ENCODE measurements at regions not wholly inside any gene's neighbourhood (a gene's known extent, or its start where the extent isn't known, plus 50 kb on each side); places are given as distances from the start of the nearest gene placed in this dataset.
A peak's percentile ranks its signal among the peaks of the same experiment; 100 is the strongest.

- peaks cover 19% of the 10 kb centered on the region for H3K27me3 Mint-ChIP-seq (ENCODE audit: unreplicated experiment)
- no peak overlapping the region for H3K4me3 Mint-ChIP-seq (ENCODE audit: unreplicated experiment)
- no peaks in the 10 kb centered on the region for H3K36me3 Mint-ChIP-seq (ENCODE audit: unreplicated experiment)
- no peaks in the 10 kb centered on the region for H3K9me3 Mint-ChIP-seq (ENCODE audit: unreplicated experiment)
- H3K4me1 Mint-ChIP-seq (ENCODE audit: unreplicated experiment) = peaks cover 5% of the 10 kb centered on the region
- no peak for TF ChIP-seq CTCF (IDR thresholded peaks at IDR 0.05)
- no peak overlapping the region for H3K27ac Mint-ChIP-seq (ENCODE audit: unreplicated experiment)
- no peak for DNase-seq (ENCODE audit: extremely low spot score, unreplicated experiment)
Measured at GRCh38 chr10:3312403-3312940, 139.9 kb upstream of the PITRM1 start.

DNA sequence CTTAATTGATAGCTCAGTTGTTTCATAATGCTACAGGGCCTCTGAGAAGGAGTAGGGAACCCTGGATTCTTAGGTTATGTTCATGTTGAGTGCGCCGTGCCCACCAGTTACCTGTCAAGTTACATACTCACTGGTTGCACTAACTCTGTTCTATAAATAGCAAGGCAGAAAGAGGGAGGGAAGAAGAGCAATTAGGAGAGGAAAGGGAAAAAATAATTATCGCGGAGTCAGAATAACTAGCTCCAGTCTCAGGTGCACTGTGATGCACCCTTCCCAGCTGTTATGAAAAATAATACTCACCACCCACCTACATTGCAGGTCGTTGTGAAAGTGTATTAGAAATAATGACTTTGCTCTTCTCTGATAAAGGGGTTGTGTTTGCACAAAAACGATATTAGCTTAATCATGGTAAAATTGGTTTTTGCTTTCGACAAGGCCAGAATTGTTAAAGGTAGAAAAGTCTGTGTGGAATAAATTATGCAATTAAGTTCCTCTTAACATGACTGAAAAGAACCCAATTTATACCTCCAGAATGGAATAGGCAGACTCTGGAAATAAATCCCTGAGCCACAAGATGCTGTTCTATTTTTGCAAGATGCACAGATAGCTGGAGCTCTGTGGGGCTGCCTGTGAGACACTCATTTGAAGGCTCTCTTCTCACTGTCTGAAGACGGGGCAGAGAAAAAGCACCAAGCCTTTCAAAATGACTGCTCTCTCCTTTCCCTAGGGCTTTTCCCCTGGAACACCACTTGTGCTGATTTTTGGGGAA lies 137.6 kb upstream of the PITRM1 start:
- DNase-seq (ENCODE audit: extremely low spot score, unreplicated experiment) = no peak
- Mint-ChIP-seq H3K9me3 (ENCODE audit: unreplicated experiment) (no peaks in the 10 kb centered on the region), H3K27me3 (ENCODE audit: unreplicated experiment) (peaks cover 22% of the 10 kb centered on the region), H3K36me3 (ENCODE audit: unreplicated experiment) (no peaks in the 10 kb centered on the region), H3K4me1 (ENCODE audit: unreplicated experiment) (peaks cover 5% of the 10 kb centered on the region), H3K4me3 (ENCODE audit: unreplicated experiment) (no peak overlapping the region), H3K27ac (ENCODE audit: unreplicated experiment) (no peak overlapping the region)
- no peak for TF ChIP-seq CTCF (IDR thresholded peaks at IDR 0.05)

DNA sequence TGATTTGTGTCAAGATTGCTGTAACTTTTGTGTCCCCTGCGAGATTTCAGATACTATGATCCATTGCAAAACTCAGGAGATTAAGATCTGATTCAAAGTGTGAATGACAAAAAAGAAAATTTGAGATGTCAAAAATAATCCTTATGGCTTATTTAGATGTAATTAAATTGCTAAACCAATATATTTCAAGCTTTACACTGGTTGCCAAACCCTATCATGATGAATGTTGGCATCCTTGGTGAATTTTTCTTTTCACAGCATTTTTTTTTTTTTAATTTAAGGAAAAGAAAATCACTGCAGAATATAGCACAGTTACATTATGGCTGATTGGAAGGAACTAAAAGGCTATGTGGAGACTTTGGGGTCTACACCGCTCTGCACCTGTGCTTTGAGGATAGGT lies 133.5 kb upstream of the PITRM1 start:
- no peak for DNase-seq (ENCODE audit: extremely low spot score, unreplicated experiment)
- H3K27ac Mint-ChIP-seq (ENCODE audit: unreplicated experiment) = no peak overlapping the region
- no peaks in the 10 kb centered on the region for H3K4me1 Mint-ChIP-seq (ENCODE audit: unreplicated experiment)
- H3K4me3 Mint-ChIP-seq (ENCODE audit: unreplicated experiment) = no peak overlapping the region
- TF ChIP-seq CTCF (IDR thresholded peaks at IDR 0.05) = no peak
- peaks cover 2% of the 10 kb centered on the region for H3K36me3 Mint-ChIP-seq (ENCODE audit: unreplicated experiment)
- H3K9me3 Mint-ChIP-seq (ENCODE audit: unreplicated experiment) = no peaks in the 10 kb centered on the region
- peaks cover 10% of the 10 kb centered on the region for H3K27me3 Mint-ChIP-seq (ENCODE audit: unreplicated experiment)

DNA sequence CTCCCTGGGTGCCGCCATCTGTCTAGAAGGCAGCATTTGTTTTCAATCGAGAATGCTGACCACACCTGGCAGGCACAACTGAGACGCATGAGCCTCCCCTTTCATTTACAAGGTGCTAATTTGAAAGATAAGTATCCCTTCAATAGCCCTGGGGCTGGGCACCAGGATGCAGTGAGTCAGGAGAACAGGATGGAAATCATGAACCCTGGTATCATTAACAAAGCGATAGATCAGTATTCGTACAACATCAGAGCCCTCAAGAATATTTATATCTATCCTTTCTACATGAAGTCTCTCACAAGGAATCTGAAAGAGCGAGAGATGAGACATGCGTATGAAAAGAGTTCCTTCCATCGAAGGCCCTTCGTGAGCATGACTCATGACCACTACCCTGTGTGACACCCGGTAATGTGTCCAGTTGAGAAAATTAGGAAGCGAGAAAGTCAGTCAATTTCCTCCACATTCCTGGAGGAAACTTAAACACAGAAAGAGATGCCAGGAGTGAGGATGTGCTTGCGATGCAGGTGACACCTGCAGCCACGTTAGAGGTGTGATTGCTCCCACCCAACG lies 123.1 kb upstream of the PITRM1 start:
- no peak overlapping the region for H3K4me3 Mint-ChIP-seq (ENCODE audit: unreplicated experiment)
- peak; percentile 59 for DNase-seq (ENCODE audit: extremely low spot score, unreplicated experiment)
- peaks cover 12% of the 10 kb centered on the region for H3K4me1 Mint-ChIP-seq (ENCODE audit: unreplicated experiment)
- H3K9me3 Mint-ChIP-seq (ENCODE audit: unreplicated experiment) = peaks cover 8% of the 10 kb centered on the region
- peaks cover 7% of the 10 kb centered on the region for H3K27me3 Mint-ChIP-seq (ENCODE audit: unreplicated experiment)
- H3K27ac Mint-ChIP-seq (ENCODE audit: unreplicated experiment) = no peak overlapping the region
- H3K36me3 Mint-ChIP-seq (ENCODE audit: unreplicated experiment) = no peaks in the 10 kb centered on the region
- TF ChIP-seq CTCF (IDR thresholded peaks at IDR 0.05) = no peak

GRCh38 chr10:3294919-3295581 lies 122.5 kb upstream of the PITRM1 start:
- Mint-ChIP-seq H3K9me3 (ENCODE audit: unreplicated experiment) (peaks cover 4% of the 10 kb centered on the region), H3K27ac (ENCODE audit: unreplicated experiment) (no peak overlapping the region), H3K27me3 (ENCODE audit: unreplicated experiment) (peaks cover 7% of the 10 kb centered on the region), H3K36me3 (ENCODE audit: unreplicated experiment) (no peaks in the 10 kb centered on the region), H3K4me1 (ENCODE audit: unreplicated experiment) (peaks cover 8% of the 10 kb centered on the region), H3K4me3 (ENCODE audit: unreplicated experiment) (no peak overlapping the region)
- DNase-seq (ENCODE audit: extremely low spot score, unreplicated experiment) = peak; percentile 60
- no peak for TF ChIP-seq CTCF (IDR thresholded peaks at IDR 0.05)

Measured in osteocyte (in vitro differentiated cells).